A549 (cell line): ENCODE measurements at regions not wholly inside any gene's neighbourhood (a gene's known extent, or its start where the extent isn't known, plus 50 kb on each side); places are given as distances from the start of the nearest gene placed in this dataset.

Experiments used
- ATAC-seq, 2 experiments: fragments of 200-7000 bp in 1 of 2; fragments of >200 bp in 1 of 2; cut with Nextera tagmentation in 1 of 2; cut with Tn5 transposase in 1 of 2; 3 replicates each; pipeline versions ENCODE4 v1.8.0 to v1.9.1; 2018 to 2020; ENCODE audit warnings: mild to moderate bottlenecking in 1 of 2, moderate library complexity in 1 of 2
- CTCF ChIA-PET: fragments of 300-600 bp; sonication (Branson Sonifier 250); formaldehyde crosslinking; extraction: SDS; loops from one replicate; lab custom pipeline; 2021; ENCODE audit warnings: antibody characterized with exemption, inconsistent platforms; lab: Yijun Ruan, JAX
- POLR2A ChIA-PET: fragments of 350-600 bp; formaldehyde crosslinking; extraction: SDS; loops from one replicate; lab custom pipeline; 2021; ENCODE audit warnings: antibody characterized with exemption, inconsistent platforms; lab: Yijun Ruan, JAX
- DNase-seq, 2 experiments: peaks; one replicate each; pipeline versions ENCODE4 v3.0.0 to v3.0.0-alpha.2; 2011 to 2016; ENCODE audit warnings: low read depth in 1 of 2, low spot score in 1 of 2
- FAIRE-seq: peaks from 2 replicates; lab custom pipeline; 2011; peaks lifted over from hg19 to GRCh38; lab: Jason Lieb, UNC
- H3K27ac ChIP-seq, 2 experiments: fragments of >200 bp; sonication (Bioruptor Twin); formaldehyde crosslinking; 3 replicates each; pipeline ENCODE4 v1.5.1; 2016 to 2017
- H3K4me1 ChIP-seq: fragments of >200 bp; sonication (Bioruptor Twin); formaldehyde crosslinking; 3 replicates; pipeline ENCODE4 v1.6.1; 2016
- H3K4me2 ChIP-seq: fragments of >200 bp; sonication (Bioruptor Twin); formaldehyde crosslinking; 3 replicates; pipeline ENCODE4 v1.6.1; 2016
- H3K4me3 ChIP-seq: fragments of >200 bp; sonication (Bioruptor Twin); formaldehyde crosslinking; 3 replicates; pipeline ENCODE4 v1.5.1; 2016
- H3K9me3 ChIP-seq: fragments of >200 bp; sonication (Bioruptor Twin); formaldehyde crosslinking; 3 replicates; pipeline ENCODE4 v1.6.1; 2016
- BHLHE40 ChIP-seq: IDR thresholded peaks from 2 replicates; pipeline ENCODE4 v1.6.1; 2012; ENCODE audit warnings: low read depth, low read length, inconsistent platforms
- CBX2 ChIP-seq: fragments of 200-600 bp; sonication (generic); IDR thresholded peaks from 2 replicates; pipeline ENCODE4 v1.6.1; 2016; ENCODE audit warnings: low read depth, mild to moderate bottlenecking, borderline replicate concordance
- CEBPB ChIP-seq, 2 experiments: fragments of >200 bp in 1 of 2; sonication (Bioruptor Twin) in 1 of 2; formaldehyde crosslinking in 1 of 2; IDR thresholded peaks; 2 replicates each; pipeline ENCODE4 v1.6.1; 2012 to 2016
- EHMT2 ChIP-seq: fragments of 200-600 bp; sonication (generic); IDR thresholded peaks from 2 replicates; pipeline ENCODE4 v1.6.1; 2016; ENCODE audit warnings: antibody characterized with exemption, low read depth, mild to moderate bottlenecking, moderate library complexity
- FOXS1 ChIP-seq: fragments of 250-450 bp; sonication (Bioruptor Pico); IDR thresholded peaks from 2 replicates; pipeline ENCODE4 v1.5.0; 2020; ENCODE audit warnings: mild to moderate bottlenecking, moderate library complexity
- HDAC2 ChIP-seq: fragments of 200-600 bp; sonication (generic); IDR thresholded peaks from 2 replicates; pipeline ENCODE4 v1.6.1; 2016
- HEYL ChIP-seq: fragments of 250-450 bp; sonication (Bioruptor Pico); IDR thresholded peaks from 2 replicates; pipeline ENCODE4 v1.8.0; 2021; ENCODE audit warnings: mild to moderate bottlenecking, moderate library complexity
- HOXB5 ChIP-seq: fragments of 250-450 bp; sonication (Bioruptor Pico); IDR thresholded peaks from 2 replicates; pipeline ENCODE4 v1.5.0; 2020; ENCODE audit warnings: mild to moderate bottlenecking, moderate library complexity
- JUN ChIP-seq, 2 experiments: fragments of >200 bp; sonication (Bioruptor Twin); formaldehyde crosslinking; IDR thresholded peaks; 2 replicates in 1 of 2; 3 replicates in 1 of 2; pipeline ENCODE4 v1.6.1; 2016 to 2017
- JUNB ChIP-seq: fragments of >200 bp; sonication (Bioruptor Twin); formaldehyde crosslinking; IDR thresholded peaks from 2 replicates; pipeline ENCODE4 v1.6.1; 2016
- KDM5A ChIP-seq: fragments of 200-600 bp; sonication (generic); IDR thresholded peaks from 2 replicates; pipeline ENCODE4 v1.6.1; 2016; ENCODE audit warnings: antibody characterized with exemption, mild to moderate bottlenecking
- MAFK ChIP-seq: fragments of 450-650 bp; IDR thresholded peaks from 2 replicates; pipeline ENCODE4 v1.6.1; 2014; ENCODE audit not compliant: partially characterized antibody
- MAZ ChIP-seq: fragments of 150-350 bp; IDR thresholded peaks from 2 replicates; pipeline ENCODE4 v1.6.1; 2014; ENCODE audit warnings: antibody characterized with exemption, low read depth, low read length, borderline replicate concordance
- MYC ChIP-seq: IDR thresholded peaks from 2 replicates; pipeline ENCODE4 v1.6.1; 2012; ENCODE audit warnings: mild to moderate bottlenecking, inconsistent platforms, low read length, improper control_type of control experiment, borderline replicate concordance
- NFE2L2 ChIP-seq: fragments of 150-350 bp; conservative IDR thresholded peaks from 2 replicates; pipeline ENCODE4 v1.6.1; 2014; ENCODE audit warnings: low read length
- PHF8 ChIP-seq: fragments of 200-600 bp; sonication (generic); IDR thresholded peaks from 2 replicates; pipeline ENCODE4 v1.6.1; 2016; ENCODE audit warnings: low read depth, mild to moderate bottlenecking, antibody characterized with exemption, moderate library complexity, borderline replicate concordance
- POLR2AphosphoS2 ChIP-seq: conservative IDR thresholded peaks from 2 replicates; pipeline ENCODE4 v1.6.1; 2012; ENCODE audit warnings: low read length, improper control_type of control experiment, inconsistent platforms
- RCOR1 ChIP-seq: fragments of 150-350 bp; IDR thresholded peaks from 2 replicates; pipeline ENCODE4 v1.6.1; 2014; ENCODE audit warnings: antibody characterized with exemption, low read length, low read depth
- RFX5 ChIP-seq: fragments of 450-650 bp; IDR thresholded peaks from 2 replicates; pipeline ENCODE4 v1.7.1; 2014; ENCODE audit warnings: antibody characterized with exemption, mild to moderate bottlenecking, moderate library complexity
- SMC3 ChIP-seq: fragments of >200 bp; sonication (Bioruptor Twin); formaldehyde crosslinking; IDR thresholded peaks from 3 replicates; pipeline ENCODE4 v1.6.1; 2018; ENCODE audit warnings: inconsistent platforms
- TFCP2L1 ChIP-seq: fragments of 250-450 bp; sonication (Bioruptor Pico); IDR thresholded peaks from 2 replicates; pipeline ENCODE4 v1.5.0; 2021; ENCODE audit warnings: mild to moderate bottlenecking
- TP53 ChIP-seq: fragments of 250-450 bp; sonication (Bioruptor Pico); IDR thresholded peaks from 2 replicates; pipeline ENCODE4 v1.5.0; 2021; ENCODE audit warnings: mild to moderate bottlenecking, moderate library complexity
- ZC3H11A ChIP-seq: fragments of 450-650 bp; IDR thresholded peaks from 2 replicates; pipeline ENCODE4 v1.6.1; 2014; ENCODE audit warnings: antibody characterized with exemption, mild to moderate bottlenecking
- ZFP36 ChIP-seq: fragments of 450-650 bp; IDR thresholded peaks from 2 replicates; pipeline ENCODE4 v1.6.1; 2014; ENCODE audit warnings: borderline replicate concordance; ENCODE audit not compliant: partially characterized antibody
- ZSCAN20 ChIP-seq: fragments of 250-450 bp; sonication (Bioruptor Pico); IDR thresholded peaks from 2 replicates; pipeline ENCODE4 v1.8.0; 2022; ENCODE audit warnings: mild to moderate bottlenecking, moderate library complexity
- whole genome bisulfite sequencing: methylation state at CpG from one replicate; pipeline ENCODE4 v1.1.6; 2017; ENCODE audit errors: missing lambda C conversion rate; 5-methylcytosine and 5-hydroxymethylcytosine counted together
- TF ChIP-seq, protein P1 (sequence below): fragments of >200 bp; sonication (Bioruptor Twin); formaldehyde crosslinking; IDR thresholded peaks from 3 replicates; pipeline ENCODE4 v1.5.1; 2016

DNA sequence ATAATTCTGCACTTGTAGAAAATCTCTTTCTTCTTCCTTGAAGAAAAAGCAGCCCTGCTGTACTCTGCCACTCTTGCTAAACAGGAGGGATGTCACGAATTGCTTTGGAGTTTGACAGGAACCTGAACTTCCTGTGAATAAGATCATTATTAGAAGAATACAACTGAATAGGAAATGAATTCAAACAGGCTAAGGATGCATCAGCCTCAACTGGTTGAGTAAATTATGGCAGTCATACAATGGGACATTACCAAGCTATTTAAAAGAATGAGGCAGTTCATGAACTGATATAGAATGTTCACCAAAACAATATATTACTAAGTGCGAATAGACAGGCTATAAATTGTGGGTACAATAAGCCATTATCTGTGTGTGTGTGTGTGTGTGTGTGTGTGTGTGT lies 97.1 kb upstream of the DOCK1 start:
- DNase-seq (no peak), ATAC-seq (no peak), FAIRE-seq (no peak)
- 0 out of 3 replicates have a peak, but pooled peaks cover 14% of the 10 kb centered on the region for H3K9me3 ChIP-seq
- no peaks in the 10 kb centered on the region for H3K4me1 ChIP-seq
- ChIA-PET CTCF (no interaction called here), POLR2A (no interaction called here)
- no peak overlapping the region for H3K4me2 ChIP-seq
- H3K4me3 ChIP-seq: no peak overlapping the region
- 9% methylated on average over 2 of the region's 2 CpGs for WGBS
- no peak overlapping the region for H3K27ac ChIP-seq
- TF ChIP-seq KDM5A: no peak
- TF ChIP-seq MAZ: no peak
- TF ChIP-seq ZSCAN20 (CRISPR knock-in tag): no peak
- TF ChIP-seq PHF8: no peak
- no peak for TF ChIP-seq MYC
- TF ChIP-seq HEYL (CRISPR knock-in tag): no peak
- TF ChIP-seq, all 56 proteins: peak for 0

DNA sequence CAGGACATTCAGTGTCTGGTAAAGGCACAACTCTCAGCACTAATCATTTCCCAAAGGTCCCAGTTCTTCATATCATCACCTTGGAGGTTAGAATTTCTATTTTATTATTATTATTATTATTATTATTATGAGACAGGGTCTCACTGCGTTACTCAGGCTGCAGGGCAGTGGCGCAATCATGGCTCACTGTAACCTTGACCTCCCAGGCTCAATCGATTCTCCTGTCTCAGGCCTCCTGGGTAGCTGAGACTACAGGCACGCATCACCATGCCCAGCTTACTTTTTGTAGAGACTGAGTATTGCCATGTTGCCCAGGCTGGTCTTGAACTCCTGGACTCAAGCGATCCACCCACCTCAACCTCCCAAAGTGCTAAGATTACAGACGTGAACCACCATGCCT lies 91.8 kb upstream of the DOCK1 start:
- TF ChIP-seq POLR2AphosphoS2: no peak
- TF ChIP-seq JUN (IDR thresholded peaks at IDR 0.05): no peak
- no peak for TF ChIP-seq HDAC2
- TF ChIP-seq SMC3: no peak
- TF ChIP-seq JUNB: no peak
- no peak for TF ChIP-seq FOXS1 (CRISPR knock-in tag)
- TF ChIP-seq RFX5: no peak
- no peak for TF ChIP-seq BHLHE40
- TF ChIP-seq EHMT2: no peak
- no peak for TF ChIP-seq CEBPB (IDR thresholded peaks at IDR 0.05)
- TF ChIP-seq ZFP36: no peak
- TF ChIP-seq HOXB5 (CRISPR knock-in tag): no peak
- TF ChIP-seq TFCP2L1 (CRISPR knock-in tag): no peak
- TF ChIP-seq ZC3H11A: no peak
- no peak for TF ChIP-seq CBX2
- TF ChIP-seq NFE2L2: no peak
- no peak for TF ChIP-seq KDM5A
- ChIA-PET POLR2A (no interaction called here), CTCF (no interaction called here)
- no peak overlapping the region for H3K4me2 ChIP-seq
- H3K4me1 ChIP-seq: no peaks in the 10 kb centered on the region
- no peak overlapping the region for H3K4me3 ChIP-seq
- DNase-seq (no peak), FAIRE-seq (no peak), ATAC-seq (no peak)
- 36% methylated on average over 6 of the region's 6 CpGs for WGBS
- H3K27ac ChIP-seq: no peak overlapping the region
- 0 out of 3 replicates have a peak, but pooled peaks cover 14% of the 10 kb centered on the region for H3K9me3 ChIP-seq

DNA sequence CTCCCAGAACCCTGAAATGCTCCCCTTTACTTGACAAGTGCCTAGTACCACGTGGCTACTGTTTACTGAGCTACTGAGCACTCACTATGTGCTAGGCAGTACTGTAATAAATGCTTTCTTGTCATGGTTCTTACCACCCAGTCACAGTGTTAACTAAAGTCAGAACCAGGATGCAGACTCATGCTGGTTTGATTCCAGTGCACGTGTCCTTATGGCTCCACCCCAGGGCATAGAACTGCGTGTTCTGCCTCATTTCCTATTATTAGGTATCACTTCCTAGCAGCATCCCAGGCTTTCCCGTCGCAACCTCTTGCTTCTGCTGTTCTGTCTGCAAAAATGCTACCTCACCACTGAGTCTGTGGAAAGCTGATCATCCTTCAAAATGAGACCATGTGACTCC lies 71.7 kb upstream of the DOCK1 start:
- no peak for FAIRE-seq
- no peak for ATAC-seq
- 24% methylated on average over 5 of the region's 5 CpGs for whole genome bisulfite sequencing
- H3K4me2 ChIP-seq: no peak overlapping the region
- no peak overlapping the region for H3K4me3 ChIP-seq
- no peak for DNase-seq
- ChIA-PET CTCF (no interaction called here), POLR2A (no interaction called here)
- H3K4me1 ChIP-seq: no peaks in the 10 kb centered on the region
- TF ChIP-seq, protein P1, sequence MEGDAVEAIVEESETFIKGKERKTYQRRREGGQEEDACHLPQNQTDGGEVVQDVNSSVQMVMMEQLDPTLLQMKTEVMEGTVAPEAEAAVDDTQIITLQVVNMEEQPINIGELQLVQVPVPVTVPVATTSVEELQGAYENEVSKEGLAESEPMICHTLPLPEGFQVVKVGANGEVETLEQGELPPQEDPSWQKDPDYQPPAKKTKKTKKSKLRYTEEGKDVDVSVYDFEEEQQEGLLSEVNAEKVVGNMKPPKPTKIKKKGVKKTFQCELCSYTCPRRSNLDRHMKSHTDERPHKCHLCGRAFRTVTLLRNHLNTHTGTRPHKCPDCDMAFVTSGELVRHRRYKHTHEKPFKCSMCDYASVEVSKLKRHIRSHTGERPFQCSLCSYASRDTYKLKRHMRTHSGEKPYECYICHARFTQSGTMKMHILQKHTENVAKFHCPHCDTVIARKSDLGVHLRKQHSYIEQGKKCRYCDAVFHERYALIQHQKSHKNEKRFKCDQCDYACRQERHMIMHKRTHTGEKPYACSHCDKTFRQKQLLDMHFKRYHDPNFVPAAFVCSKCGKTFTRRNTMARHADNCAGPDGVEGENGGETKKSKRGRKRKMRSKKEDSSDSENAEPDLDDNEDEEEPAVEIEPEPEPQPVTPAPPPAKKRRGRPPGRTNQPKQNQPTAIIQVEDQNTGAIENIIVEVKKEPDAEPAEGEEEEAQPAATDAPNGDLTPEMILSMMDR: no peak
- TF ChIP-seq RFX5: no peak
- no peak for TF ChIP-seq MAFK
- no peak for TF ChIP-seq HOXB5 (CRISPR knock-in tag)
- no peak for TF ChIP-seq TP53 (CRISPR knock-in tag)
- no peak for TF ChIP-seq POLR2AphosphoS2
- TF ChIP-seq RCOR1: no peak
- H3K9me3 ChIP-seq: no peaks in the 10 kb centered on the region
- H3K27ac ChIP-seq: no peak overlapping the region
